Fibroblast of the aortic adventitia (primary cell): ENCODE measurements at regions not wholly inside any gene's neighbourhood (a gene's known extent, or its start where the extent isn't known, plus 50 kb on each side); places are given as distances from the start of the nearest gene placed in this dataset.

Experiments
- DNase-seq: peaks from one replicate; pipeline ENCODE4 v3.0.0-alpha.2; 2010; ENCODE audit warnings: low read depth
- H3K4me3 ChIP-seq: 2 replicates; pipeline ENCODE4 v1.5.1; 2011; ENCODE audit warnings: low read depth, mild to moderate bottlenecking, control low read depth, low read length, moderate library complexity
- CTCF ChIP-seq: IDR thresholded peaks from 2 replicates; pipeline ENCODE4 v1.5.1; 2011; ENCODE audit warnings: mild to moderate bottlenecking, low read length, control low read depth, inconsistent platforms; ENCODE audit not compliant: insufficient read depth

- no peak overlapping the region for H3K4me3 ChIP-seq
- no peak for DNase-seq
- TF ChIP-seq CTCF = no peak
These were observed 331.5 kb upstream of the EMCN start for GRCh38 chr4:100849319-100849718.

DNA sequence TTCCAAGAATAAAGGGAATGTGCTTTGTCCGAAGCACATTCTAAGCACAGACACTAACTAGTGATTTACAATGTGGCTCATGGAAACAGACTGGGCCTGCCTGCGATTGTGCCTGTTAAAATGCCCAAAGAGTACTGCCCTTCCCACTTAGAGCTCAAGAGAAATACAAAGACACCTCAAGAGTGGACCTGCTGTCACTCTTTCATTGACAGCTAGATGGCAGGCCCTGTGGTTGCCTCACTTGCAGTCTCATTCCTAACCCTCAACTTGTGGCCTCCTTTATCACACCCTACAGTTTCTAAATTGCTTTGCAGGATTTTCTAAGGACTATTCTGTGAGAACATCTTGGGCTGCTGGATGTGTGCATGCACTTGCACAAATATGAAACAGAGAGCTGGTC lies 331.0 kb upstream of the EMCN start:
- no peak overlapping the region for H3K4me3 ChIP-seq
- peak; percentile 5 for TF ChIP-seq CTCF
- no peak for DNase-seq

DNA sequence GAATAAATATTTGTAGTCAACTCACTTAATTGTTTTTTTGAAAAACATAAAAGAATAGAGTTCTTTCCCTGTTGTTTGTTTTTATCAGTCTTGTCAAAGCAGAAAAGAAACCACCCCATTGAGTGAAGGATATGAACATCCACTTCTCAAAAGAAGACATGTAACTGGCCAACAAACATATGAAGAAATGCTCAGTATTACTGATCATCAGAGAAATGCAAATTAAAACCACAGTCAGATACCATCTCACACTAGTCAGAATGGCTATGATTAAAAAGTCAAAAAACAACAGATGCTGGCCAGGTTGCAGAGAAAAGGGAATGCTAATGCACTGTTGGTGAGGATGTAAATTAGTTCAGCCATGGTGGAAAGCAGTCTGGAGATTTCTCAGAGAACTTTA lies 326.1 kb upstream of the EMCN start:
- no peak for TF ChIP-seq CTCF
- DNase-seq = no peak

GRCh38 chr4:100842856-100843255 lies 325.0 kb upstream of the EMCN start:
- no peak for TF ChIP-seq CTCF
- H3K4me3 ChIP-seq = no peak overlapping the region
- peak; percentile 35 for DNase-seq

More for the DNA sequence above, 326.1 kb upstream of the EMCN start:
- no peak overlapping the region for H3K4me3 ChIP-seq

DNA sequence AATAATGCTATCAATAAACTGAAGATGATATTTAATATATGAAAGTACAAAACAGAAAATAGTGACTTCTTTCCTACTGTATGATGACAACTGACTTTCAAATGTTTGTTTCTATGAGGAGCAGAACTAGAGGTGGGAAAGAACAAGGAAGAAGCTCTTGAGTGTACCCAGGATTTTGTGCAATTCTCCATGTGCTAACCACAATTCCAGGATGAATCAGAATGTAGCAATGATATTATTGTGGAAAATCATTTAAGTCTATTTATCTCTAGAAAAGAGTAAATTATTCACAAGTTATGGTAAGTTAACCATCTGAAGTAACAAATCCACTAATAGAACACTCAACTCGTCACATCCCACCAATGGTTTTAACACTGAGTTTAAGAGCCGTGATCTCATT lies 324.1 kb upstream of the EMCN start:
- peak; percentile 11 for DNase-seq
- no peak for TF ChIP-seq CTCF
- H3K4me3 ChIP-seq = no peak overlapping the region

DNA sequence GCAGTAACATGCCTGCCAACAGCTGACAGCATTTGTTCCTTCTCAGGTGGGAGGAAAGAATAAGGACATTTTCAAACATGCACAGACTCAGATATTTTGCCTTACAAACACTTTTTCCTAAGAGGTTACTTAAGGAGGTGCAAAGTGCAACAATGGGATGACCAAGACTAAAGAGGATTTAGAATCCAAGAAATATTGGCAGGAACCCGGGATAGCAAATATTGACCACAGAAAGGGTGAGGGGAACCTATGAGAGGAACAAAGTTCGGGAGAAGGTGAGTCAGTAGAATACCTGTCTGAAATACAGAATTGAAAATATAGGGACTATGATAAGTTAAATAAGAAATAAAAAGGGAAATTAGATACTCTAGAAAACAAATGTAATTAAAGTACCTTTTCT lies 321.9 kb upstream of the EMCN start:
- TF ChIP-seq CTCF = no peak
- no peak for DNase-seq

DNA sequence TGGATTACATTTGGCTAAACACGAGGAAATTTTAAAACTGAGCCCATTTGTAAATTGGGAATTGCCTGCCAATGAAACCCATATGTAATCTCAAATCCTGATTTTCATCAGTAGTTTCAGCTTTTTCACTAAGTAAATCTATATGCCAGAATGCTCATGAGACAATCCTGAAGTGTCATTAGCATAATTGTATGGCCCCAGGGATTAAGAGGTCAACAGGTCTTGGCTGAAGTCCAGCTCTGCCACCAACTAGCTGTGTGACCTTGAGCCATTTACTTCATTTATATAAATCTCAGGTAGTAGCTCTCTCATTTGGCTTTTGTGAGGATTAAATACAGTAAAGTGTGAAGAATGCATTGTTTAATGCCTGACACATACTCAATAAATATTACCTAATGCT lies 320.5 kb upstream of the EMCN start:
- no peak overlapping the region for H3K4me3 ChIP-seq
- DNase-seq = no peak
- TF ChIP-seq CTCF = no peak

More for the DNA sequence above, 321.9 kb upstream of the EMCN start:
- H3K4me3 ChIP-seq = no peak overlapping the region
